Heart right ventricle (tissue), 16 donors: ENCODE measurements at regions not wholly inside any gene's neighbourhood (a gene's known extent, or its start where the extent isn't known, plus 50 kb on each side); places are given as distances from the start of the nearest gene placed in this dataset.

Source experiments
- ATAC-seq, 8 donors: fragments of 200-7000 bp; cut with Tn5 transposase; one replicate each; pipeline ENCODE4 v1.9.1; 2020; ENCODE audit warnings: mild to moderate bottlenecking in 8 of 8, moderate library complexity in 8 of 8, moderate number of reproducible peaks in 1 of 8
- DNase-seq, 2 donors: peaks; one replicate each; pipeline ENCODE4 v3.0.0-alpha.2; 2020
- H3K27ac ChIP-seq, 10 donors: fragments of 200-600 bp; sonication (generic) in 2 of 10; one replicate each; pipeline versions ENCODE4 v1.5.0 to v1.8.0; 2020 to 2022; ENCODE audit warnings: mild to moderate bottlenecking in 3 of 10
- H3K27me3 ChIP-seq, 7 donors: fragments of 200-600 bp; one replicate each; pipeline ENCODE4 v1.8.0; 2021 to 2022; ENCODE audit warnings: mild to moderate bottlenecking in 2 of 7
- H3K36me3 ChIP-seq, 9 donors: fragments of 200-600 bp; sonication (generic) in 1 of 9; one replicate each; pipeline versions ENCODE4 v1.5.0 to v1.8.0; 2020 to 2022; ENCODE audit warnings: mild to moderate bottlenecking in 2 of 9
- H3K4me1 ChIP-seq, 9 donors: fragments of 200-600 bp; sonication (generic) in 1 of 9; one replicate each; pipeline versions ENCODE4 v1.5.0 to v1.8.0; 2020 to 2022; ENCODE audit warnings: mild to moderate bottlenecking in 4 of 9
- H3K4me3 ChIP-seq, 10 donors: fragments of 200-600 bp; sonication (generic) in 2 of 10; one replicate each; pipeline versions ENCODE4 v1.5.0 to v1.8.0; 2020 to 2022; ENCODE audit warnings: mild to moderate bottlenecking in 7 of 10, moderate library complexity in 2 of 10
- H3K9me3 ChIP-seq, 11 donors: fragments of 200-600 bp in 10 of 11; sonication (generic) in 2 of 11; one replicate each; pipeline versions ENCODE4 v1.5.0 to v1.8.0; 2013 to 2022; ENCODE audit warnings: mild to moderate bottlenecking in 2 of 11, control low read depth in 1 of 11, moderate library complexity in 1 of 11
- WGBS, 2 donors: extraction: QIAGEN DNeasy Blood & Tissue Kit; methylation state at CpG; one replicate each; pipeline ENCODE4 v1.1.7; 2013; ENCODE audit warnings: inconsistent platforms in 1 of 2; 5-methylcytosine and 5-hydroxymethylcytosine counted together
- intact Hi-C, 10 donors: fragments of 100-400 bp; cut with DNase I; formaldehyde crosslinking; loops; one replicate each; pipeline versions ENCODE4 v1.11.1 to v1.14.2; 2022
- TF ChIP-seq, protein P1 (sequence below), 9 donors: fragments of 200-600 bp; sonication (generic) in 2 of 9; IDR thresholded peaks; one replicate each; pipeline versions ENCODE4 v1.5.0 to v1.8.0; 2021 to 2022; ENCODE audit warnings: antibody characterized with exemption in 9 of 9, mild to moderate bottlenecking in 5 of 9, moderate library complexity in 1 of 9
- donor health status: Arrhythmogenic right ventricular cardiomyopathy.
- donor health status: ischemic (EF 13 %, LVEDD 7.1; RV severe dilation, severe dysfunction).
- donor health status: healthy with polysubstance abuse.
- donor health status: DM: no; HTN: yes; CAD: no.
- donor health status: DM: no; HTN: no; CAD: no.
- donor health status: ischemic (EF 25% LVEDD 6.9; RV normal size, moderate dysfunction).
- donor health status: ischemic (EF 25% LVEDD 5.7; RV mildly dilated, moderate dysfunction).
- donor health status: healthy.
- donor health status: DM: yes; HTN: yes; CAD: no.
- donor health status: Ischemic cardiomyopathy.
- donor health status: ischemic (EF 35%, LVEDD 5.7; RV mildly dilated, moderate dysfunction).
- donor health status: nonischemic (EF 11% LVEDD 7.7; RV severe dilation, severe dysfunction).
- donor health status: DM: yes; HTN: yes; CAD: no.
- donor health status: PGD.
- donor health status: ischemic (EF 29% LVEDD 5.4; RV normal size, mild dysfunction).
- donor health status: nonischemic (EF 23%, LVEDD 6.1; RV moderate dilation, normal function).

DNA sequence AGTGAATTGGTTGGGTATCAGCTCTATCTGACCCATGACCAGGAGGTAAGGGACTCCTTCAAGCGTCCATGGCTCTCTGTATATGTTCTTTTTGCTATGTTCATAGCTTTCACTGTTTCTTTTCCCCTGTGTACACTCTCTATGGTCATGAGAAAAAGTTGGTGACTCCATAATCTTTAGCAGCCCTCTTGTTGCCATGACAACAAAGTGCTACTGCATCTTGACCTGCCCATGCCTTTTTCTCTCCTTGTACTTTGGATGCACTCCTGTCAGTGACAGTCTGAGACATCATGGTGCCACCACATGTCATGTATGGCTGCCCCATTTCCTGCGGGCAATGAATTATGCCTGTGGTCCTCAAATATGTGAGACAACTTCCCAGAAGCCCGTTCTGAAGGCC lies 280.2 kb downstream of the TMEM121 start:
- ATAC-seq (no peak), DNase-seq (no peak)
- Histone ChIP-seq H3K36me3 (no peaks in the 10 kb centered on the region), H3K27me3 (peaks cover 0 to 9% (median 0%) of the 10 kb centered on the region in 7 donors), H3K27ac (no peak overlapping the region), H3K4me1 (no peaks in the 10 kb centered on the region), H3K9me3 (peaks cover 0 to 48% (median 15%) of the 10 kb centered on the region in 11 donors), H3K4me3 (no peak overlapping the region)
- 41 to 43% methylated on average over 3 of the region's 3 CpGs for WGBS, 2 donors
- intact Hi-C loops: no loop called here
- TF ChIP-seq, protein P1, sequence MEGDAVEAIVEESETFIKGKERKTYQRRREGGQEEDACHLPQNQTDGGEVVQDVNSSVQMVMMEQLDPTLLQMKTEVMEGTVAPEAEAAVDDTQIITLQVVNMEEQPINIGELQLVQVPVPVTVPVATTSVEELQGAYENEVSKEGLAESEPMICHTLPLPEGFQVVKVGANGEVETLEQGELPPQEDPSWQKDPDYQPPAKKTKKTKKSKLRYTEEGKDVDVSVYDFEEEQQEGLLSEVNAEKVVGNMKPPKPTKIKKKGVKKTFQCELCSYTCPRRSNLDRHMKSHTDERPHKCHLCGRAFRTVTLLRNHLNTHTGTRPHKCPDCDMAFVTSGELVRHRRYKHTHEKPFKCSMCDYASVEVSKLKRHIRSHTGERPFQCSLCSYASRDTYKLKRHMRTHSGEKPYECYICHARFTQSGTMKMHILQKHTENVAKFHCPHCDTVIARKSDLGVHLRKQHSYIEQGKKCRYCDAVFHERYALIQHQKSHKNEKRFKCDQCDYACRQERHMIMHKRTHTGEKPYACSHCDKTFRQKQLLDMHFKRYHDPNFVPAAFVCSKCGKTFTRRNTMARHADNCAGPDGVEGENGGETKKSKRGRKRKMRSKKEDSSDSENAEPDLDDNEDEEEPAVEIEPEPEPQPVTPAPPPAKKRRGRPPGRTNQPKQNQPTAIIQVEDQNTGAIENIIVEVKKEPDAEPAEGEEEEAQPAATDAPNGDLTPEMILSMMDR (IDR thresholded peaks at IDR 0.05): no peak

DNA sequence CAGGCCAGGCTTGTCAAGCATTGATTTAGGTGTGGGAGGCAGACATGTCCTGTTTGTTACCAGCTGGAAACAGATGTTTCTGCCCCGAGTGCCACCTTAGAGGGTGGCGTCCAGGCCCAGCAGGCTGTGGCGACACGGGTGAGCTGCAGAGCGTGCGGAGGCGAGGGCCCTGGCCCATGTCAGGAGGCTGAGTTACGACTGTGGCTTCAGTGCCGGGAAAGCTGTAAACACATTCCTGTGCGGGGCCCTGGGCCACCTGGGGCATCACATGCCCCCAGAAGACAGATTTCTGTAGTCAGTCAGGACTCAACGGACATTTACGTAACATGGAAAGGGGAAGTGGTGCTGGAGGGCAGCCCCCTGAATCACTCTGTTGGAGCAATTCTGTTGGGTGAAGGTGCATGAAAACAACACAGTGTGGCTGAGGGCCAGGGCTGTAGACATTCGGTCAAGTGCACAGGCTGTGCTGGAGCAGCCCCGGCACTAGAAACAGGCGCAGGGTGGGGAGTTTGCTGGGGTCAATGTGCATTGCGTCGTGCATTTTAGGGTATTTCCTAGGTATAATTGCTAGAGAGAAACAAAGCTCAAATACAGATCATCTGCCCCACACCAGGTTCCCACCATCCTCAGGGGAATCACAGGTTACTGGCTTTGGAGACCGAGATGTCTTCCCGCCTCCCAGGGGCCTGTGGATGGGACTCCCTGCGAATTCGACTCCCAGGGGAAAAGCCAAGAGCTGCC lies 291.8 kb downstream of the TMEM121 start:
- DNase-seq (no peak), ATAC-seq (no peak)
- Histone ChIP-seq H3K4me1 (no peaks in the 10 kb centered on the region), H3K9me3 (peaks cover 0 to 14% (median 3%) of the 10 kb centered on the region in 11 donors), H3K4me3 (no peak overlapping the region), H3K27ac (no peak overlapping the region), H3K27me3 (peaks cover 0 to 23% (median 7%) of the 10 kb centered on the region in 7 donors), H3K36me3 (no peaks in the 10 kb centered on the region)
- intact Hi-C loops: no loop called here
- TF ChIP-seq, protein P1 (IDR thresholded peaks at IDR 0.05): no peak
- 78 to 85% methylated on average over 21 of the region's 21 CpGs for WGBS, 2 donors

DNA sequence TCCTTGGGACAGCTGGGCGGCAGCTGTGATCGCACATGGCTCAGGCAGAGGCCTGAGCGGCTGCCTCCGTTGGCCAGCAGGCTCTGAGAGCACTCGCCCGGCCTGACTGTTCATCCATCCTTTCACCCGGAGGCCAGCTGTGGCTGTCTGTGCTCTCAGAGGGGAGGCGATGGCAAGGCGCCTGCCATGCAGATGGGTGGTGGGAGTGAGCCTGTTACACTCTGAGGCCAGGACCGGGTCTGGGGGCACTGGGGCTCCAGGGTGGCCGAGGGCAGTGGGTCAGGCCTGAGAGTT lies 292.3 kb downstream of the TMEM121 start:
- Histone ChIP-seq H3K27me3 (peaks cover 0 to 23% (median 7%) of the 10 kb centered on the region in 7 donors), H3K9me3 (peaks cover 0 to 14% (median 3%) of the 10 kb centered on the region in 11 donors), H3K27ac (no peak overlapping the region), H3K4me1 (no peaks in the 10 kb centered on the region), H3K36me3 (no peaks in the 10 kb centered on the region), H3K4me3 (no peak overlapping the region)
- ATAC-seq (no peak), DNase-seq (no peak)
- intact Hi-C loops: no loop called here
- 84 to 85% methylated on average over 11 of the region's 11 CpGs for WGBS, 2 donors
- TF ChIP-seq, protein P1 (IDR thresholded peaks at IDR 0.05): no peak

DNA sequence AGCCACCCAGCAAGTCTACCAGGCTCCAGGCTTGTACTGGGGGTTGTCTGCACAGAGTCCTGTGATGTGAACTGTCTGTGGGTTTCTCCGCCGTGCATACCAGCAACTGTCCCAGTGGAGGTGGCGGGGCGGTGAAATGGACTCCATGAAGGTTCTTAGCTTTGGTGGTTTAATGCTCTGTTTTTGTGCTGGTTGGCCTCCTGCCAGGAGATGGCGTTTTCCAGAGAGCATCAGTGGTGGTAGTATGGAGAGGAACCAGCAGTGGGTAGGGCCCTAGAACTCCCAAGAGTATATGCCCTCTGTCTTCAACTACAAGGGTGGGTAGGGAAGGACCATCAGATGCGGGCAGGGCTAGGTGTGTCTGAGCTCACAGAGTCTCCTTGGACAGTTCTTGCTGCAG lies 303.8 kb downstream of the TMEM121 start:
- Histone ChIP-seq H3K4me1 (no peaks in the 10 kb centered on the region), H3K4me3 (no peak overlapping the region), H3K36me3 (no peaks in the 10 kb centered on the region), H3K27me3 (peaks cover 0 to 47% (median 8%) of the 10 kb centered on the region in 7 donors), H3K27ac (no peak overlapping the region), H3K9me3 (peaks cover 0 to 19% (median 0%) of the 10 kb centered on the region in 11 donors)
- intact Hi-C loops: no loop called here
- TF ChIP-seq, protein P1 (IDR thresholded peaks at IDR 0.05): no peak
- ATAC-seq: no peak
- DNase-seq: no peak
- 66 to 75% methylated on average over 6 of the region's 6 CpGs for WGBS, 2 donors
